HCT116 (cell line): ENCODE measurements at regions not wholly inside any gene's neighbourhood (a gene's known extent, or its start where the extent isn't known, plus 50 kb on each side); places are given as distances from the start of the nearest gene placed in this dataset.

Source experiments
- ATAC-seq: fragments of 200-7000 bp; cut with Tn5 transposase; 2 replicates; pipeline ENCODE4 v1.9.1; 2020; ENCODE audit warnings: mild to moderate bottlenecking, moderate library complexity
- BruUV-seq: library from RNA; stranded (reverse); fragments of 400-500 nt; replicated peaks from 2 replicates; lab custom pipeline; 2021; lab: Mats Ljungman, UMichigan
- CTCF ChIA-PET: fragments of 300-600 bp; sonication (Branson Sonifier 250); formaldehyde crosslinking; loops from one replicate; lab custom pipeline; 2021; ENCODE audit warnings: antibody characterized with exemption; lab: Charles Lee
- POLR2A ChIA-PET: fragments of 300-600, 350-600 bp; sonication (Branson Sonifier 250); formaldehyde crosslinking; loops from one replicate; lab custom pipeline; 2021; ENCODE audit warnings: antibody characterized with exemption; lab: Charles Lee
- RAD21 ChIA-PET, 2 experiments: fragments of 300-600 bp; sonication (Branson Sonifier 250); formaldehyde crosslinking; loops; one replicate each; lab custom pipeline; 2023; ENCODE audit warnings: low total read pairs in 2 of 2; ENCODE audit not compliant: uncharacterized antibody in 2 of 2, unreplicated experiment in 2 of 2, low non-redundant PET in 1 of 2; lab: Charles Lee
- DNase-seq: peaks from one replicate; pipeline ENCODE4 v3.0.0-alpha.2; 2010; ENCODE audit warnings: low read depth, low spot score
- H2AFZ ChIP-seq: fragments of 200-600 bp; shearing (Covaris generic), sonication (generic); 2 replicates; pipeline ENCODE4 v1.6.1; 2017; ENCODE audit warnings: low read depth, mixed run types, mixed read lengths, antibody characterized with exemption, low read length; ENCODE audit not compliant: poor library complexity, severe bottlenecking
- H3K27ac ChIP-seq: 2 replicates; pipeline ENCODE4 v1.5.1; 2012; ENCODE audit warnings: low read depth, low read length
- H3K27me3 ChIP-seq: fragments of 200-600 bp; sonication (generic); 2 replicates; pipeline ENCODE4 v1.6.1; 2016; ENCODE audit warnings: mixed run types, low read length, mixed read lengths; ENCODE audit not compliant: insufficient read depth
- H3K36me3 ChIP-seq, 2 experiments: fragments of 200-500 bp in 1 of 2; fragments of 200-600 bp in 1 of 2; sonication (Bioruptor generic) in 1 of 2; sonication (generic) in 1 of 2; 2 replicates each; pipeline versions ENCODE4 v1.5.1 to v1.6.1; 2014 to 2016; ENCODE audit warnings: low read length in 2 of 2, inconsistent platforms in 1 of 2, mixed read lengths in 1 of 2, mixed run types in 1 of 2; ENCODE audit not compliant: insufficient read depth in 2 of 2, control insufficient read depth in 1 of 2
- H3K4me1 ChIP-seq, 2 experiments: fragments of 200-600 bp in 1 of 2; sonication (generic) in 1 of 2; 2 replicates each; pipeline versions ENCODE4 v1.5.1 to v1.6.1; 2012 to 2017; ENCODE audit warnings: low read length in 2 of 2, inconsistent platforms in 1 of 2, mild to moderate bottlenecking in 1 of 2, mixed read lengths in 1 of 2, mixed run types in 1 of 2, moderate library complexity in 1 of 2; ENCODE audit not compliant: insufficient read depth in 2 of 2, control insufficient read depth in 1 of 2
- H3K4me2 ChIP-seq: fragments of 200-600 bp; sonication (generic); 2 replicates; pipeline ENCODE4 v1.6.1; 2017; ENCODE audit warnings: mixed run types, low read length, mixed read lengths
- H3K4me3 ChIP-seq, 2 experiments: fragments of 200-600 bp in 1 of 2; sonication (generic) in 1 of 2; replicated peaks in 1 of 2; 2 replicates each; pipeline ENCODE4 v1.5.1; 2011 to 2016; ENCODE audit warnings: low read length in 2 of 2, control low read depth in 1 of 2, low read depth in 1 of 2, mild to moderate bottlenecking in 1 of 2, mixed read lengths in 1 of 2, mixed run types in 1 of 2
- H3K79me2 ChIP-seq: fragments of 200-600 bp; sonication (generic); 2 replicates; pipeline ENCODE4 v1.6.1; 2017; ENCODE audit warnings: mild to moderate bottlenecking, mixed run types, low read length, moderate library complexity, mixed read lengths; ENCODE audit not compliant: insufficient read depth
- H3K9ac ChIP-seq: fragments of 200-600 bp; sonication (generic); 2 replicates; pipeline ENCODE4 v1.6.1; 2016; ENCODE audit warnings: low read length, mixed read lengths
- H3K9me2 ChIP-seq: fragments of 200-600 bp; sonication (generic), shearing (Covaris generic); 2 replicates; pipeline ENCODE4 v1.6.1; 2017; ENCODE audit warnings: mixed run types, mild to moderate bottlenecking, moderate library complexity; ENCODE audit not compliant: insufficient read depth
- H3K9me3 ChIP-seq, 2 experiments: fragments of 200-500 bp in 1 of 2; fragments of 200-600 bp in 1 of 2; sonication (Bioruptor generic) in 1 of 2; sonication (generic) in 1 of 2; 2 replicates each; pipeline ENCODE4 v1.6.1; 2014 to 2017; ENCODE audit warnings: low read length in 2 of 2, mixed read lengths in 2 of 2, inconsistent platforms in 1 of 2, low read depth in 1 of 2, mild to moderate bottlenecking in 1 of 2, mixed run types in 1 of 2, moderate library complexity in 1 of 2; ENCODE audit not compliant: control insufficient read depth in 1 of 2, insufficient read depth in 1 of 2
- H4K20me1 ChIP-seq: fragments of 200-600 bp; sonication (generic), shearing (Covaris generic); 2 replicates; pipeline ENCODE4 v1.6.1; 2017; ENCODE audit warnings: mixed run types, mild to moderate bottlenecking, moderate library complexity; ENCODE audit not compliant: insufficient read depth
- ATF3 ChIP-seq: IDR thresholded peaks from 2 replicates; pipeline ENCODE4 v1.6.1; 2012
- CEBPB ChIP-seq: IDR thresholded peaks from 2 replicates; pipeline ENCODE4 v1.6.1; 2012; ENCODE audit warnings: low read depth
- CTCF ChIP-seq, 3 experiments: fragments of 200-600 bp in 1 of 3; sonication (generic) in 1 of 3; IDR thresholded peaks in 2 of 3; conservative IDR thresholded peaks in 1 of 3; 2 replicates each; pipeline ENCODE4 v1.5.1; 2012 to 2017; ENCODE audit warnings: low read depth in 2 of 3, low read length in 2 of 3, antibody characterized with exemption in 1 of 3, borderline replicate concordance in 1 of 3, control low read depth in 1 of 3, mild to moderate bottlenecking in 1 of 3, mixed read lengths in 1 of 3, mixed run types in 1 of 3, moderate library complexity in 1 of 3; ENCODE audit not compliant: insufficient read depth in 1 of 3
- EGR1 ChIP-seq: IDR thresholded peaks from 2 replicates; pipeline ENCODE4 v1.6.1; 2012; ENCODE audit warnings: low read depth
- ELF1 ChIP-seq: IDR thresholded peaks from 2 replicates; pipeline ENCODE4 v1.6.1; 2012; ENCODE audit warnings: low read depth, borderline replicate concordance
- EZH2 ChIP-seq: fragments of 200-600 bp; sonication (generic); IDR thresholded peaks from 2 replicates; pipeline ENCODE4 v1.6.1; 2017; ENCODE audit warnings: antibody characterized with exemption, mixed run types
- EZH2phosphoT487 ChIP-seq: fragments of 200-600 bp; IDR thresholded peaks from 2 replicates; pipeline ENCODE4 v1.6.1; 2018; ENCODE audit warnings: antibody characterized with exemption, borderline replicate concordance
- FOSL1 ChIP-seq: IDR thresholded peaks from 2 replicates; pipeline ENCODE4 v1.6.1; 2012; ENCODE audit warnings: low read depth
- JUND ChIP-seq: IDR thresholded peaks from 2 replicates; pipeline ENCODE4 v1.6.1; 2012
- POLR2A ChIP-seq: IDR thresholded peaks from 2 replicates; pipeline ENCODE4 v1.7.0; 2011; ENCODE audit warnings: borderline replicate concordance; ENCODE audit not compliant: insufficient read depth, insufficient read length; ENCODE audit errors: extremely low read depth
- RAD21 ChIP-seq: IDR thresholded peaks from 2 replicates; pipeline ENCODE4 v1.6.1; 2012; ENCODE audit warnings: low read depth, mild to moderate bottlenecking
- SP1 ChIP-seq: IDR thresholded peaks from 2 replicates; pipeline ENCODE4 v1.6.1; 2012; ENCODE audit warnings: low read depth
- TCF7L2 ChIP-seq: IDR thresholded peaks from 2 replicates; pipeline ENCODE4 v1.7.0; 2011; ENCODE audit warnings: borderline replicate concordance, inconsistent platforms; ENCODE audit not compliant: insufficient read depth, insufficient read length; ENCODE audit errors: extremely low read depth
- YY1 ChIP-seq: IDR thresholded peaks from 2 replicates; pipeline ENCODE4 v1.6.1; 2011; ENCODE audit warnings: low read length, low read depth, moderate library complexity, mild to moderate bottlenecking; ENCODE audit not compliant: insufficient replicate concordance; ENCODE audit errors: extremely low read depth
- ZFX ChIP-seq: fragments of 450-650 bp; IDR thresholded peaks from 2 replicates; pipeline ENCODE4 v1.6.1; 2017
- ZNF274 ChIP-seq: fragments of 200-500 bp; sonication (Bioruptor generic); IDR thresholded peaks from 2 replicates; pipeline ENCODE4 v1.6.1; 2014; ENCODE audit warnings: mild to moderate bottlenecking, low read depth, low read length, inconsistent platforms
- intact Hi-C: fragments of 100-400 bp; cut with micrococcal nuclease; formaldehyde crosslinking; loops from 2 replicates; pipeline ENCODE4 v1.10.0; 2022
- TF ChIP-seq, protein P1 (sequence below): IDR thresholded peaks from 2 replicates; pipeline ENCODE4 v1.6.1; 2012
- TF ChIP-seq, protein P2 (sequence below): IDR thresholded peaks from 2 replicates; pipeline ENCODE4 v1.6.1; 2011; ENCODE audit warnings: mild to moderate bottlenecking, low read length, moderate library complexity; ENCODE audit not compliant: insufficient replicate concordance; ENCODE audit errors: extremely low read depth

DNA sequence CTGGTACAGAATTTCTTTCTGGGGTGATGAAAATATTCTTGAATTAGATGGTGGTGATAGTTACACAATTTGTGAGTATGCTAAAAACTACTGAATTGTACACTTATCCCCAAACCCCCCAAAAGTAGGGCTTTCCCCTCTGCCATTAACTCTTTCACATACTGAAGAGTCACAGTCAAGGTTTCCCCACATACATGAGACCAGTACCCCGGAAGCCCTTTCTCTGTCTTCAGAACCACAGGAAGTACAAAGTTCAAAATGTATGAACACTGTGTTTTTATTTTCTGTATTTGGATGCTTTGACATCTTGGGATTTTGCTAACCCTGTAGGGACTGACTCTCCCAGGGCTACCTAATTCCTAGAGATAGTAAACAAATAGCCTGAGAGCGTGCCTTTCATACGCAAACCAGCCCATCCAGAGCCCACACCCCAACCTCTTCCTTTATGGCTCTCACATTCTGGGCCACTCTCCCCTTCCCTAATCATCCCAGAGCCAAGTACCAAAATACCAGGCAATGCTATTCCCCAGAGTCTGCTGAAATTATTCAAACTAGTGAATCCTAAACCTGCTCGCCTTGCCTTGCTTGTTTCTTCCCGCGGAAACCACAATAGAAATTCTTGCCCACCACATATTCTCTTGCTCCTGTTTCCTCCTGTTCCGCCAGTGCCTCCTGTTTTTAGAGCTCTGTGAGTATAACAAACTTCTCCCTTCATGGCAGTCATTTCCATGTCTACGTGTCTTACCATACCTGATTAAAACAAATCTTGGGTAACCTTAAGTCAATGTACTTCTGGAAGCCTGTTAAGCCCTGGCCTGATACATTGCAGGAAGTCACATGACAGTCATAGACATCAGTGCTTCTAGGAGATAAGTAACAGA lies 524.8 kb downstream of the FUT8 start:
- Histone ChIP-seq H3K27ac (no peak overlapping the region), H3K4me1 (no peaks in the 10 kb centered on the region), H2AFZ (no peak overlapping the region), H3K9me3 (no peaks in the 10 kb centered on the region), H3K79me2 (no peaks in the 10 kb centered on the region), H3K9ac (no peak overlapping the region), H3K4me2 (no peak overlapping the region), H3K36me3 (no peaks in the 10 kb centered on the region), H3K27me3 (no peaks in the 10 kb centered on the region), H3K9me2 (no peaks in the 10 kb centered on the region), H3K4me3 (no peak overlapping the region), H4K20me1 (no peaks in the 10 kb centered on the region)
- ATAC-seq (no peak), DNase-seq (no peak)
- ChIA-PET CTCF (no interaction called here), POLR2A (no interaction called here), RAD21 (no interaction called here)
- no TSS peak for BruUV-seq
- TF ChIP-seq YY1: no peak
- no peak for TF ChIP-seq FOSL1
- no peak for TF ChIP-seq EGR1
- no peak for TF ChIP-seq CEBPB
- TF ChIP-seq SP1: no peak
- no peak for TF ChIP-seq ZNF274
- no peak for TF ChIP-seq ZFX
- TF ChIP-seq JUND: no peak
- no peak for TF ChIP-seq CTCF (IDR thresholded peaks at IDR 0.05 in 2 of 3, conservative IDR thresholded peaks at IDR 0.05 in 1 of 3; ENCODE audit: borderline replicate concordance in 1 of 3, insufficient read depth in 1 of 3, low read depth in 2 of 3, low read length in 2 of 3)
- no peak for TF ChIP-seq ATF3
- TF ChIP-seq, protein P1, sequence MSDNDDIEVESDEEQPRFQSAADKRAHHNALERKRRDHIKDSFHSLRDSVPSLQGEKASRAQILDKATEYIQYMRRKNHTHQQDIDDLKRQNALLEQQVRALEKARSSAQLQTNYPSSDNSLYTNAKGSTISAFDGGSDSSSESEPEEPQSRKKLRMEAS: no peak
- no peak for TF ChIP-seq EZH2
- no peak for TF ChIP-seq TCF7L2
- TF ChIP-seq, protein P2, sequence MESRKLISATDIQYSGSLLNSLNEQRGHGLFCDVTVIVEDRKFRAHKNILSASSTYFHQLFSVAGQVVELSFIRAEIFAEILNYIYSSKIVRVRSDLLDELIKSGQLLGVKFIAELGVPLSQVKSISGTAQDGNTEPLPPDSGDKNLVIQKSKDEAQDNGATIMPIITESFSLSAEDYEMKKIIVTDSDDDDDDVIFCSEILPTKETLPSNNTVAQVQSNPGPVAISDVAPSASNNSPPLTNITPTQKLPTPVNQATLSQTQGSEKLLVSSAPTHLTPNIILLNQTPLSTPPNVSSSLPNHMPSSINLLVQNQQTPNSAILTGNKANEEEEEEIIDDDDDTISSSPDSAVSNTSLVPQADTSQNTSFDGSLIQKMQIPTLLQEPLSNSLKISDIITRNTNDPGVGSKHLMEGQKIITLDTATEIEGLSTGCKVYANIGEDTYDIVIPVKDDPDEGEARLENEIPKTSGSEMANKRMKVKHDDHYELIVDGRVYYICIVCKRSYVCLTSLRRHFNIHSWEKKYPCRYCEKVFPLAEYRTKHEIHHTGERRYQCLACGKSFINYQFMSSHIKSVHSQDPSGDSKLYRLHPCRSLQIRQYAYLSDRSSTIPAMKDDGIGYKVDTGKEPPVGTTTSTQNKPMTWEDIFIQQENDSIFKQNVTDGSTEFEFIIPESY: no peak
- no peak for TF ChIP-seq ELF1
- TF ChIP-seq EZH2phosphoT487: no peak
- no peak for TF ChIP-seq POLR2A
- no peak for TF ChIP-seq RAD21
- intact Hi-C loops: no loop called here
